GM23338 (cell line): ENCODE measurements at regions not wholly inside any gene's neighbourhood (a gene's known extent, or its start where the extent isn't known, plus 50 kb on each side); places are given as distances from the start of the nearest gene placed in this dataset.
A peak's percentile ranks its signal among the peaks of the same experiment; 100 is the strongest.

ENCODE experiments used
- ATAC-seq: fragments of 200-7000 bp; cut with Tn5 transposase; 3 replicates; pipeline ENCODE4 v1.9.1; 2020
- DNase-seq: peaks from one replicate; pipeline ENCODE4 v3.0.0-alpha.2; 2015; ENCODE audit warnings: low spot score
- H2AFZ ChIP-seq: fragments of 200-600 bp; sonication (generic); 2 replicates; pipeline ENCODE4 v1.8.0; 2016; ENCODE audit warnings: antibody characterized with exemption, mild to moderate bottlenecking, moderate library complexity
- H3F3A ChIP-seq: fragments of 200-600 bp; sonication (generic); replicated peaks from 2 replicates; pipeline ENCODE4 v1.8.0; 2017; ENCODE audit warnings: antibody characterized with exemption, mixed run types, low read depth
- H3K27ac ChIP-seq: fragments of 200-600 bp; sonication (generic); 2 replicates; pipeline ENCODE4 v1.6.1; 2016; ENCODE audit warnings: low read depth
- H3K27me3 ChIP-seq: fragments of 200-600 bp; sonication (generic); 2 replicates; pipeline ENCODE4 v1.8.0; 2016; ENCODE audit warnings: mild to moderate bottlenecking, mixed run types, moderate library complexity; ENCODE audit not compliant: insufficient read depth
- H3K36me3 ChIP-seq: fragments of 200-600 bp; sonication (generic); 2 replicates; pipeline ENCODE4 v1.8.0; 2016; ENCODE audit warnings: mild to moderate bottlenecking; ENCODE audit not compliant: insufficient read depth
- H3K4me1 ChIP-seq: fragments of 200-600 bp; sonication (generic); 2 replicates; pipeline ENCODE4 v1.8.0; 2016; ENCODE audit warnings: mild to moderate bottlenecking, moderate library complexity; ENCODE audit not compliant: insufficient read depth
- H3K4me2 ChIP-seq: fragments of 200-600 bp; sonication (generic); 2 replicates; pipeline ENCODE4 v1.7.1; 2017; ENCODE audit warnings: mixed run types
- H3K4me3 ChIP-seq: fragments of 200-600 bp; sonication (generic); 2 replicates; pipeline ENCODE4 v1.6.1; 2016; ENCODE audit warnings: mixed run types
- H3K79me2 ChIP-seq: fragments of 200-600 bp; sonication (generic); replicated peaks from 2 replicates; pipeline ENCODE4 v1.8.0; 2017; ENCODE audit warnings: mild to moderate bottlenecking; ENCODE audit not compliant: insufficient read depth
- H3K9me2 ChIP-seq: fragments of 200-600 bp; sonication (generic); 2 replicates; pipeline ENCODE4 v1.8.0; 2017; ENCODE audit not compliant: insufficient read depth
- H4K20me1 ChIP-seq: fragments of 200-600 bp; sonication (generic); replicated peaks from 2 replicates; pipeline ENCODE4 v1.8.0; 2017; ENCODE audit warnings: mild to moderate bottlenecking; ENCODE audit not compliant: insufficient read depth
- H3K27ac Mint-ChIP-seq: 2 replicates; pipeline ENCODE4 v1.8.0; 2020; ENCODE audit warnings: inconsistent platforms, mild to moderate bottlenecking, moderate library complexity, mixed read lengths
- H3K27me3 Mint-ChIP-seq: 3 replicates; pipeline ENCODE4 v1.8.0; 2022; ENCODE audit warnings: low read depth, mild to moderate bottlenecking, moderate library complexity, mixed read lengths, inconsistent platforms; ENCODE audit not compliant: insufficient read depth, poor library complexity
- H3K36me3 Mint-ChIP-seq: 3 replicates; pipeline ENCODE4 v1.8.0; 2021; ENCODE audit warnings: low read depth, mild to moderate bottlenecking, inconsistent platforms, moderate library complexity, mixed read lengths
- H3K4me1 Mint-ChIP-seq: 3 replicates; pipeline ENCODE4 v1.8.0; 2020; ENCODE audit warnings: mild to moderate bottlenecking, inconsistent platforms, mixed read lengths
- H3K4me3 Mint-ChIP-seq: 3 replicates; pipeline ENCODE4 v1.8.0; 2021; ENCODE audit warnings: moderate library complexity, mild to moderate bottlenecking, inconsistent platforms, mixed read lengths
- H3K9me3 Mint-ChIP-seq: 3 replicates; pipeline ENCODE4 v1.8.0; 2020; ENCODE audit warnings: moderate library complexity, mild to moderate bottlenecking, inconsistent platforms, mixed read lengths
- CREB1 ChIP-seq: fragments of 250-450 bp; sonication (Bioruptor Pico); IDR thresholded peaks from 2 replicates; pipeline ENCODE4 v1.5.0; 2020; ENCODE audit warnings: low read depth, mild to moderate bottlenecking, moderate library complexity
- ETS1 ChIP-seq: IDR thresholded peaks from 2 replicates; pipeline ENCODE4 v1.6.1; 2016; ENCODE audit warnings: antibody characterized with exemption
- REST ChIP-seq: IDR thresholded peaks from one replicate; pipeline ENCODE4 v1.6.1; 2018; ENCODE audit warnings: antibody characterized with exemption; ENCODE audit not compliant: unreplicated experiment
- STAT1 ChIP-seq: IDR thresholded peaks from one replicate; pipeline ENCODE4 v1.6.1; 2016; ENCODE audit warnings: antibody characterized with exemption; ENCODE audit not compliant: unreplicated experiment
- ZNF462 ChIP-seq: fragments of 250-450 bp; sonication (Bioruptor Pico); IDR thresholded peaks from 2 replicates; pipeline ENCODE4 v1.5.0; 2020; ENCODE audit warnings: mild to moderate bottlenecking, moderate library complexity

GRCh38 chr19:28196101-28196500 is 1016.9 kb downstream of the UQCRFS1 start:
- Mint-ChIP-seq H3K27me3 (peaks cover 5% of the 10 kb centered on the region), H3K4me1 (peaks cover 14% of the 10 kb centered on the region; the same call in 2 of the 3 replicates), H3K9me3 (peaks cover 5% of the 10 kb centered on the region; the same call in 1 of the 3 replicates), H3K4me3 (no peak overlapping the region), H3K27ac (no peak overlapping the region), H3K36me3 (no peaks in the 10 kb centered on the region)
- TF ChIP-seq STAT1 (no peak), REST (no peak), ETS1 (no peak), ZNF462 (CRISPR knock-in tag) (no peak), CREB1 (CRISPR knock-in tag) (no peak)
- Histone ChIP-seq H3K27ac (no peak overlapping the region), H3F3A (no peaks in the 10 kb centered on the region), H3K4me3 (no peak overlapping the region), H3K4me2 (no peak overlapping the region), H3K36me3 (no peaks in the 10 kb centered on the region), H2AFZ (peak overlapping the region; percentile 76; the same call in 1 of the 2 replicates), H3K79me2 (no peaks in the 10 kb centered on the region), H3K4me1 (no peaks in the 10 kb centered on the region), H3K27me3 (no peaks in the 10 kb centered on the region), H4K20me1 (no peaks in the 10 kb centered on the region), H3K9me2 (no peaks in the 10 kb centered on the region; the same call in 1 of the 2 replicates)
- ATAC-seq, result no peak
- DNase-seq, result no peak
